Psoas muscle (tissue), 7 donors: ENCODE measurements at regions not wholly inside any gene's neighbourhood (a gene's known extent, or its start where the extent isn't known, plus 50 kb on each side); places are given as distances from the start of the nearest gene placed in this dataset.

Experiments used
- ATAC-seq, 4 donors: fragments of 200-7000 bp; cut with Tn5 transposase; one replicate each; pipeline ENCODE4 v1.9.1; 2020; ENCODE audit warnings: moderate library complexity in 3 of 4, mild to moderate bottlenecking in 2 of 4
- DNase-seq, 2 donors: peaks; one replicate each; pipeline ENCODE4 v3.0.0-alpha.2; 2020
- H3K27ac ChIP-seq: fragments of 200-600 bp; one replicate; pipeline ENCODE4 v1.8.0; 2022
- H3K27me3 ChIP-seq, 3 donors: fragments of 200-600 bp in 1 of 3; one replicate each; pipeline versions ENCODE4 v1.6.1 to v1.8.0; 2013 to 2022; ENCODE audit warnings: low read length in 2 of 3, mild to moderate bottlenecking in 2 of 3, moderate library complexity in 1 of 3; ENCODE audit not compliant: insufficient read depth in 3 of 3
- H3K36me3 ChIP-seq, 2 donors: fragments of 200-600 bp in 1 of 2; one replicate each; pipeline versions ENCODE4 v1.6.1 to v1.8.0; 2013 to 2022; ENCODE audit warnings: low read depth in 1 of 2, mild to moderate bottlenecking in 1 of 2, moderate library complexity in 1 of 2; ENCODE audit not compliant: insufficient read depth in 1 of 2
- H3K4me1 ChIP-seq: fragments of 200-600 bp; one replicate; pipeline ENCODE4 v1.8.0; 2022
- H3K4me3 ChIP-seq: fragments of 200-600 bp; one replicate; pipeline ENCODE4 v1.8.0; 2022; ENCODE audit warnings: mild to moderate bottlenecking
- H3K9me3 ChIP-seq: fragments of 200-600 bp; one replicate; pipeline ENCODE4 v1.8.0; 2022
- WGBS, 3 donors: extraction: QIAGEN DNeasy Blood & Tissue Kit; methylation state at CpG; one replicate each; pipeline versions ENCODE4 v1.1.6 to v1.1.7; 2013; 5-methylcytosine and 5-hydroxymethylcytosine counted together
- intact Hi-C, 2 donors: fragments of 100-400 bp; cut with DNase I; formaldehyde crosslinking; loops; one replicate each; pipeline versions ENCODE4 v1.11.0 to v1.14.2; 2022
- TF ChIP-seq, protein P1 (sequence below): fragments of 200-600 bp; IDR thresholded peaks from one replicate; pipeline ENCODE4 v1.8.0; 2022; ENCODE audit warnings: antibody characterized with exemption
- donor health status: healthy with polysubstance abuse.
- donor health status: DM: no; HTN: no; CAD: no; lungs with moderate emphysema.
- donor health status: Bipolar disorder and iron deficiency.
- donor health status: healthy.
- donor health status: DM: yes; HTN: yes; CAD: no.
- donor health status: DM: no; HTN: no; CAD: no.
- donor health status: DM: yes; HTN: yes; CAD: no.

- Histone ChIP-seq H3K4me3 (no peak overlapping the region), H3K36me3 (no peaks in the 10 kb centered on the region), H3K9me3 (no peaks in the 10 kb centered on the region), H3K27me3 (no peaks in the 10 kb centered on the region), H3K27ac (no peak overlapping the region), H3K4me1 (no peaks in the 10 kb centered on the region)
- TF ChIP-seq, protein P1, sequence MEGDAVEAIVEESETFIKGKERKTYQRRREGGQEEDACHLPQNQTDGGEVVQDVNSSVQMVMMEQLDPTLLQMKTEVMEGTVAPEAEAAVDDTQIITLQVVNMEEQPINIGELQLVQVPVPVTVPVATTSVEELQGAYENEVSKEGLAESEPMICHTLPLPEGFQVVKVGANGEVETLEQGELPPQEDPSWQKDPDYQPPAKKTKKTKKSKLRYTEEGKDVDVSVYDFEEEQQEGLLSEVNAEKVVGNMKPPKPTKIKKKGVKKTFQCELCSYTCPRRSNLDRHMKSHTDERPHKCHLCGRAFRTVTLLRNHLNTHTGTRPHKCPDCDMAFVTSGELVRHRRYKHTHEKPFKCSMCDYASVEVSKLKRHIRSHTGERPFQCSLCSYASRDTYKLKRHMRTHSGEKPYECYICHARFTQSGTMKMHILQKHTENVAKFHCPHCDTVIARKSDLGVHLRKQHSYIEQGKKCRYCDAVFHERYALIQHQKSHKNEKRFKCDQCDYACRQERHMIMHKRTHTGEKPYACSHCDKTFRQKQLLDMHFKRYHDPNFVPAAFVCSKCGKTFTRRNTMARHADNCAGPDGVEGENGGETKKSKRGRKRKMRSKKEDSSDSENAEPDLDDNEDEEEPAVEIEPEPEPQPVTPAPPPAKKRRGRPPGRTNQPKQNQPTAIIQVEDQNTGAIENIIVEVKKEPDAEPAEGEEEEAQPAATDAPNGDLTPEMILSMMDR: no peak
- DNase-seq: no peak
- intact Hi-C loops: no loop called here
- 73 to 80% (median 74%) methylated on average over 1 of the region's 1 CpG for WGBS, 3 donors
- no peak for ATAC-seq
Measured at GRCh38 chr13:22468045-22468444, 712.7 kb upstream of the SGCG start.

- DNase-seq (no peak), ATAC-seq (no peak)
- H3K4me3 ChIP-seq: no peak overlapping the region
- H3K27ac ChIP-seq: no peak overlapping the region
- no peaks in the 10 kb centered on the region for H3K27me3 ChIP-seq
- no peaks in the 10 kb centered on the region for H3K4me1 ChIP-seq
- no peaks in the 10 kb centered on the region for H3K36me3 ChIP-seq
- TF ChIP-seq, protein P1: no peak
- intact Hi-C loops: no loop called here
- no peaks in the 10 kb centered on the region for H3K9me3 ChIP-seq
- WGBS, 3 donors: 71 to 80% (median 73%) methylated on average over 4 of the region's 4 CpGs
Measured at GRCh38 chr13:22468824-22469223, 712.0 kb upstream of the SGCG start.

DNA sequence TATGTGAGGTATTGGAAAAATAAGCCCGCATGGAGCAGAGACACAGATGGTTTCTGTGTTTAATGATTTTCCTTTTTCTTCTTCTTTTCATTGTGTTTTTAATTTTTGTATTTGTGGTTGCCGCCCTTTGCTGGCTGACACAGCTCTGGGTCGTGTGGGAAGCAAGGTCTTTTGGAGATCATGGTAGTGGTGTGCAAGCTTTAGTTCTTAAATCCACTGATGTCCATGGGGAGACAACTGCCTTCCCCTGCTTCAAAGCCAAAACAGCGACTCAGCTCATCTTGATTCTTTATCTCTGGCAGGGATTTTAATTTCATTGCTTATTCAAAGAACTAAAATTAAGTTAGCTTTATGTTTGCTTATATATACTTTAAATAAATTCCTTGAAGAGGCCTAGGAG, 711.3 kb upstream of the SGCG start:
- ATAC-seq (no peak), DNase-seq (no peak)
- Histone ChIP-seq H3K4me1 (no peaks in the 10 kb centered on the region), H3K27ac (no peak overlapping the region), H3K27me3 (no peaks in the 10 kb centered on the region), H3K9me3 (no peaks in the 10 kb centered on the region), H3K4me3 (no peak overlapping the region), H3K36me3 (no peaks in the 10 kb centered on the region)
- intact Hi-C loops: no loop called here
- 45 to 53% (median 52%) methylated on average over 4 of the region's 4 CpGs for WGBS, 3 donors
- TF ChIP-seq, protein P1: no peak

GRCh38 chr13:22470075-22470474, 710.7 kb upstream of the SGCG start:
- intact Hi-C loops: no loop called here
- WGBS, 3 donors: 74 to 85% (median 76%) methylated on average over 3 of the region's 3 CpGs
- no peaks in the 10 kb centered on the region for H3K36me3 ChIP-seq
- no peaks in the 10 kb centered on the region for H3K27me3 ChIP-seq
- H3K4me3 ChIP-seq: no peak overlapping the region
- no peak for DNase-seq
- H3K4me1 ChIP-seq: no peaks in the 10 kb centered on the region
- H3K27ac ChIP-seq: no peak overlapping the region
- no peaks in the 10 kb centered on the region for H3K9me3 ChIP-seq
- no peak for ATAC-seq
- TF ChIP-seq, protein P1: no peak

DNA sequence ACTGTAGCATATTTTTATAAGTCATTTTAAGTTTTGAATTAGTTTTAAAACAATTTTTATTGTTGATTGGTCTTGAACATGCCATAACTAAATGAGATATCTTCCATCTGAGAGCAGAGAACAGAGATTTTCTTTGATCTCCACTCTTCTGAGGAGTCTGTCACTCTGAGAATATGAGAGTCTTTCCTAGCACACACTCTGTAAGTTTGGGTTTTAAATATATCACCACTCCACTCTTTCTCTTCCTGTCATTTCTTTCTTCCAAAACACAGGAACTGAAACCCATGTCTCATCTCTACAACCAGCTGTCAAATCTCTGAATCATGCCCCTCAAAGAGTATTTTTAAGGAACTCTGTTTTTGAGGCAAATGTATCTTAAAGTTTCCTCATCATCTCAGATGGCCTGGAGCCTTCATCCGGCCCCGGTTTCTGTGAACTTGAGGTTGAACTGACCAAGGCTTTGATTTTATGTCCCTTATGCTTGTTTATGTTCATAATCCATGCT, 698.2 kb upstream of the SGCG start:
- no peak for ATAC-seq
- WGBS, 3 donors: 84 to 89% (median 88%) methylated on average over 2 of the region's 2 CpGs
- intact Hi-C loops: no loop called here

More for the DNA sequence above, 698.2 kb upstream of the SGCG start:
- H3K27me3 ChIP-seq: no peaks in the 10 kb centered on the region
- DNase-seq: no peak
- H3K36me3 ChIP-seq: no peaks in the 10 kb centered on the region
- no peaks in the 10 kb centered on the region for H3K9me3 ChIP-seq
- H3K27ac ChIP-seq: no peak overlapping the region
- TF ChIP-seq, protein P1: no peak
- no peak overlapping the region for H3K4me3 ChIP-seq
- H3K4me1 ChIP-seq: no peaks in the 10 kb centered on the region
